Tibial nerve (tissue), 4 donors: ENCODE measurements at regions not wholly inside any gene's neighbourhood (a gene's known extent, or its start where the extent isn't known, plus 50 kb on each side); places are given as distances from the start of the nearest gene placed in this dataset.
"Not testable (repeated sequence)": the region's sequence is repeated elsewhere in the genome, so short reads cannot be mapped to it uniquely, and the experiment has no call there.

Source experiments
- DNase-seq, 2 donors: peaks; one replicate each; pipeline ENCODE4 v3.0.0-alpha.2; 2019; ENCODE audit warnings: low spot score in 2 of 2
- H3K27ac ChIP-seq, 4 donors: fragments of 200-600 bp; sonication (generic) in 3 of 4; one replicate each; pipeline ENCODE4 v1.5.1; 2017 to 2019; ENCODE audit warnings: mild to moderate bottlenecking in 1 of 4
- H3K27me3 ChIP-seq, 2 donors: fragments of 200-600 bp; sonication (generic) in 1 of 2; one replicate each; pipeline versions ENCODE4 v1.5.1 to v1.6.0; 2017 to 2019
- H3K36me3 ChIP-seq, 3 donors: fragments of 200-600 bp; sonication (generic); one replicate each; pipeline ENCODE4 v1.5.1; 2018 to 2019
- H3K4me1 ChIP-seq, 4 donors: fragments of 200-600 bp; sonication (generic) in 3 of 4; one replicate each; pipeline ENCODE4 v1.5.1; 2017 to 2019
- H3K4me3 ChIP-seq, 4 donors: fragments of 200-600 bp; sonication (generic) in 3 of 4; one replicate each; pipeline ENCODE4 v1.5.1; 2017 to 2019; ENCODE audit warnings: mild to moderate bottlenecking in 1 of 4, moderate library complexity in 1 of 4
- H3K9me3 ChIP-seq, 4 donors: fragments of 200-600 bp; sonication (generic) in 3 of 4; one replicate each; pipeline ENCODE4 v1.5.1; 2017 to 2019
- CTCF ChIP-seq, 5 experiments: fragments of 200-600 bp in 3 of 5; fragments of 450-650 bp in 2 of 5; sonication (generic) in 3 of 5; IDR thresholded peaks; one replicate each; pipeline ENCODE4 v1.5.1; 2016 to 2019; ENCODE audit warnings: antibody characterized with exemption in 5 of 5, mild to moderate bottlenecking in 3 of 5, moderate library complexity in 2 of 5
- EP300 ChIP-seq, 2 donors: sonication (generic); formaldehyde crosslinking; IDR thresholded peaks; one replicate each; pipeline ENCODE4 v1.6.1; 2017; ENCODE audit warnings: antibody characterized with exemption in 2 of 2, mild to moderate bottlenecking in 1 of 2
- POLR2A ChIP-seq, 2 donors: fragments of 450-650 bp; IDR thresholded peaks; one replicate each; pipeline ENCODE4 v1.6.1; 2017; ENCODE audit warnings: antibody characterized with exemption in 2 of 2, mild to moderate bottlenecking in 2 of 2, moderate library complexity in 2 of 2
- WGBS, 2 donors: methylation state at CpG; one replicate each; pipeline ENCODE4 v1.1.5; 2018; 5-methylcytosine and 5-hydroxymethylcytosine counted together

GRCh38 chr7:91573405-91573804, 307.1 kb downstream of the MTERF1 start:
- no peak overlapping the region for H3K4me3 ChIP-seq
- TF ChIP-seq EP300 (IDR thresholded peaks at IDR 0.05) (no peak), CTCF (IDR thresholded peaks at IDR 0.05) (no peak), POLR2A (IDR thresholded peaks at IDR 0.05) (no peak)
- WGBS, 2 donors, result 76 to 84% methylated on average over 1 of the region's 1 CpG
- H3K27me3 ChIP-seq, result no peaks in the 10 kb centered on the region
- H3K4me1 ChIP-seq, result peaks cover 0 to 23% (median 0%) of the 10 kb centered on the region in 4 donors
- no peak for DNase-seq
- H3K27ac ChIP-seq, result no peak overlapping the region
- H3K36me3 ChIP-seq, result no peaks in the 10 kb centered on the region
- no peaks in the 10 kb centered on the region for H3K9me3 ChIP-seq

GRCh38 chr7:91576459-91576858, 304.0 kb downstream of the MTERF1 start:
- WGBS, 2 donors, result 95 to 100% methylated on average over 2 of the region's 2 CpGs
- not testable (repeated sequence) for H3K9me3 ChIP-seq, H3K4me3 ChIP-seq, DNase-seq, H3K36me3 ChIP-seq, H3K27ac ChIP-seq, H3K4me1 ChIP-seq, H3K27me3 ChIP-seq

GRCh38 chr7:91579837-91580236, 300.7 kb downstream of the MTERF1 start:
- 93 to 96% methylated on average over 9 of the region's 9 CpGs for WGBS, 2 donors
- H3K4me1 ChIP-seq, result no peaks in the 10 kb centered on the region
- no peak overlapping the region for H3K27ac ChIP-seq
- H3K27me3 ChIP-seq, result no peaks in the 10 kb centered on the region
- no peak for DNase-seq
- TF ChIP-seq EP300 (IDR thresholded peaks at IDR 0.05), result no peak
- TF ChIP-seq POLR2A (IDR thresholded peaks at IDR 0.05), result no peak
- no peak for TF ChIP-seq CTCF (IDR thresholded peaks at IDR 0.05)
- no peaks in the 10 kb centered on the region for H3K9me3 ChIP-seq
- no peak overlapping the region for H3K4me3 ChIP-seq
- H3K36me3 ChIP-seq, result no peaks in the 10 kb centered on the region

GRCh38 chr7:91582799-91583477, 297.6 kb downstream of the MTERF1 start:
- 88 to 97% methylated on average over 15 of the region's 15 CpGs for WGBS, 2 donors
- H3K4me1 ChIP-seq, result no peaks in the 10 kb centered on the region
- no peak for TF ChIP-seq POLR2A (IDR thresholded peaks at IDR 0.05)
- TF ChIP-seq EP300 (IDR thresholded peaks at IDR 0.05), result no peak
- no peak for TF ChIP-seq CTCF (IDR thresholded peaks at IDR 0.05)
- no peaks in the 10 kb centered on the region for H3K27me3 ChIP-seq
- no peaks in the 10 kb centered on the region for H3K36me3 ChIP-seq
- H3K9me3 ChIP-seq, result no peaks in the 10 kb centered on the region
- no peak overlapping the region for H3K27ac ChIP-seq
- no peak overlapping the region for H3K4me3 ChIP-seq
- DNase-seq, result no peak

- no peaks in the 10 kb centered on the region for H3K27me3 ChIP-seq
- WGBS, 2 donors, result 19 to 27% methylated on average over 2 of the region's 2 CpGs
- H3K9me3 ChIP-seq, result peaks cover 0 to 6% (median 0%) of the 10 kb centered on the region in 4 donors
- H3K27ac ChIP-seq, result no peak overlapping the region
- H3K4me3 ChIP-seq, result no peak overlapping the region
- no peak for DNase-seq
- no peaks in the 10 kb centered on the region for H3K4me1 ChIP-seq
- H3K36me3 ChIP-seq, result no peaks in the 10 kb centered on the region
- TF ChIP-seq EP300 (IDR thresholded peaks at IDR 0.05), result no peak
- TF ChIP-seq CTCF (IDR thresholded peaks at IDR 0.05), result no peak
- TF ChIP-seq POLR2A (IDR thresholded peaks at IDR 0.05), result no peak
These were observed 284.2 kb downstream of the MTERF1 start for GRCh38 chr7:91596287-91596686.

GRCh38 chr7:91598791-91599190, 281.7 kb downstream of the MTERF1 start:
- 52 to 63% methylated on average over 1 of the region's 1 CpG for WGBS, 2 donors
- H3K27ac ChIP-seq, result no peak overlapping the region
- H3K36me3 ChIP-seq, result no peaks in the 10 kb centered on the region
- H3K4me1 ChIP-seq, result no peaks in the 10 kb centered on the region
- H3K9me3 ChIP-seq, result no peaks in the 10 kb centered on the region
- DNase-seq, result no peak
- H3K4me3 ChIP-seq, result no peak overlapping the region
- no peak for TF ChIP-seq POLR2A (IDR thresholded peaks at IDR 0.05)
- no peak for TF ChIP-seq EP300 (IDR thresholded peaks at IDR 0.05)
- no peak for TF ChIP-seq CTCF (IDR thresholded peaks at IDR 0.05)
- no peaks in the 10 kb centered on the region for H3K27me3 ChIP-seq
